OCI-LY7 (cell line): ENCODE measurements at regions not wholly inside any gene's neighbourhood (a gene's known extent, or its start where the extent isn't known, plus 50 kb on each side); places are given as distances from the start of the nearest gene placed in this dataset. TPM values are rescaled to one million over a fixed set of nuclear protein-coding genes. Genes with fewer than 3 reads are reported as not detected.

Source experiments
- BruUV-seq: library from RNA; stranded (reverse); fragments of 400-500 nt; replicated peaks from 2 replicates; lab custom pipeline; 2021; lab: Mats Ljungman, UMichigan
- CTCF ChIA-PET: fragments of 300-600 bp; sonication (Branson Sonifier 250); formaldehyde crosslinking; loops from one replicate; lab custom pipeline; 2022; ENCODE audit warnings: antibody characterized with exemption; ENCODE audit not compliant: unreplicated experiment; lab: Charles Lee
- POLR2A ChIA-PET: fragments of 300-600 bp; sonication (Branson Sonifier 250); formaldehyde crosslinking; loops from one replicate; lab custom pipeline; 2022; ENCODE audit warnings: antibody characterized with exemption; lab: Charles Lee
- DNase-seq: peaks from one replicate; pipeline ENCODE4 v3.0.0-alpha.2; 2015; ENCODE audit warnings: low spot score
- H2AFZ ChIP-seq: fragments of 200-600 bp; sonication (generic), shearing (Covaris generic); 2 replicates; pipeline ENCODE4 v1.6.1; 2014; ENCODE audit warnings: mild to moderate bottlenecking, antibody characterized with exemption, low read length, moderate library complexity
- H3K27ac ChIP-seq: fragments of 200-600 bp; sonication (generic); 2 replicates; pipeline ENCODE4 v1.5.1; 2014; ENCODE audit warnings: mixed run types, low read depth, mild to moderate bottlenecking, moderate library complexity, low read length, inconsistent platforms; ENCODE audit not compliant: poor library complexity, severe bottlenecking
- H3K36me3 ChIP-seq: fragments of 200-600 bp; sonication (generic); 2 replicates; pipeline ENCODE4 v1.6.1; 2014; ENCODE audit warnings: mild to moderate bottlenecking, antibody characterized with exemption, low read length, moderate library complexity, mixed read lengths; ENCODE audit not compliant: insufficient read depth
- H3K4me1 ChIP-seq: fragments of 200-600 bp; sonication (generic); 2 replicates; pipeline ENCODE4 v1.5.1; 2014; ENCODE audit warnings: mild to moderate bottlenecking, low read length; ENCODE audit not compliant: insufficient read depth, poor library complexity, severe bottlenecking
- H3K4me2 ChIP-seq: fragments of 200-600 bp; sonication (generic); 2 replicates; pipeline ENCODE4 v1.6.1; 2014; ENCODE audit warnings: mild to moderate bottlenecking, low read length
- H3K4me3 ChIP-seq: fragments of 200-600 bp; sonication (generic); 2 replicates; pipeline ENCODE4 v1.5.1; 2014; ENCODE audit warnings: mild to moderate bottlenecking, low read depth, low read length; ENCODE audit not compliant: poor library complexity, severe bottlenecking
- H3K79me2 ChIP-seq: fragments of 200-600 bp; sonication (generic); 2 replicates; pipeline ENCODE4 v1.6.1; 2016; ENCODE audit warnings: low read depth, mild to moderate bottlenecking, low read length, moderate library complexity, mixed read lengths; ENCODE audit not compliant: insufficient read depth
- H3K9me2 ChIP-seq: fragments of 200-600 bp; sonication (generic); 2 replicates; pipeline ENCODE4 v1.6.1; 2016; ENCODE audit warnings: mild to moderate bottlenecking, low read length, mixed read lengths; ENCODE audit not compliant: insufficient read depth
- H3K9me3 ChIP-seq: fragments of 200-600 bp; sonication (generic); 2 replicates; pipeline ENCODE4 v1.6.1; 2014; ENCODE audit warnings: mild to moderate bottlenecking, mixed run types, low read length, mixed read lengths
- H4K20me1 ChIP-seq: fragments of 200-600 bp; sonication (generic); 2 replicates; pipeline ENCODE4 v1.6.1; 2014; ENCODE audit warnings: mild to moderate bottlenecking, antibody characterized with exemption, low read length, moderate library complexity, mixed read lengths; ENCODE audit not compliant: insufficient read depth
- EZH2phosphoT487 ChIP-seq: fragments of 200-600 bp; sonication (generic); IDR thresholded peaks from 2 replicates; pipeline ENCODE4 v1.6.1; 2018; ENCODE audit warnings: low read depth, borderline replicate concordance, mild to moderate bottlenecking, mixed run types, antibody characterized with exemption, low read length, moderate library complexity, mixed read lengths
- intact Hi-C: fragments of 100-400 bp; cut with micrococcal nuclease; formaldehyde crosslinking; loops from one replicate; pipeline ENCODE4 v1.10.0; 2022; ENCODE audit not compliant: unreplicated experiment
- small RNA-seq: library from RNA; depleted of rRNA; stranded (forward); fragments of <200 nt; gene quantifications from one replicate; pipeline ENCODE3, GENCODE V24; 2014
- TF ChIP-seq, protein P1 (sequence below): fragments of 200-600 bp; sonication (generic); conservative IDR thresholded peaks from 2 replicates; pipeline ENCODE4 v1.5.1; 2014; ENCODE audit warnings: mild to moderate bottlenecking, antibody characterized with exemption, low read length, moderate library complexity, mixed read lengths

DNA sequence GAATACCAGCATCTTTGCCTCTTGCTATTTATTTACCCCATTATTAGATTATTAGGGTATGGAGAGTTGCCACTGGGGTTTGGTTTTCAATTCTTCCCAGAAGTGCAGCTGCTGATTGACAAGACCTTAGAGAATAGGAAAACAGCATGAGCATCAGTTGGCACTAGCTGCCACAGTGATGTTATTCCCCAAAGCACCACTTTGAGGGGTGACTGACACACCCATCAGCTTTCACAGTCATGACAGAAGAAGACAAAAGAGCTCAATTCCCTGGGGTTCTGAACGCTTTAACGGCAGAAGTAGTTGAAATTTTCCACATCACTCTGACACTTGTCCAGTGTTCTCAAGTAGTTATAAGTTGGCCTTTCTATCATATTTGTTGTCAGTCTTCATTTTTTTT, 55.0 kb upstream of the NR3C2 start:
- no peaks in the 10 kb centered on the region for H3K79me2 ChIP-seq
- no TSS peak for BruUV-seq
- ChIA-PET CTCF (no interaction called here), POLR2A (interaction anchor here (0.6 kb wide), 1 partner anchor 244 kb away, joined by 6 read pairs; no protein-coding TSS in a partner anchor)
- H3K9me3 ChIP-seq = no peaks in the 10 kb centered on the region
- H4K20me1 ChIP-seq = no peaks in the 10 kb centered on the region
- H3K4me2 ChIP-seq = no peak overlapping the region
- H3K9me2 ChIP-seq = no peaks in the 10 kb centered on the region
- intact Hi-C loops = no loop called here
- H3K4me3 ChIP-seq = no peak overlapping the region
- no peak overlapping the region for H2AFZ ChIP-seq
- no peak for TF ChIP-seq EZH2phosphoT487
- TF ChIP-seq, protein P1, sequence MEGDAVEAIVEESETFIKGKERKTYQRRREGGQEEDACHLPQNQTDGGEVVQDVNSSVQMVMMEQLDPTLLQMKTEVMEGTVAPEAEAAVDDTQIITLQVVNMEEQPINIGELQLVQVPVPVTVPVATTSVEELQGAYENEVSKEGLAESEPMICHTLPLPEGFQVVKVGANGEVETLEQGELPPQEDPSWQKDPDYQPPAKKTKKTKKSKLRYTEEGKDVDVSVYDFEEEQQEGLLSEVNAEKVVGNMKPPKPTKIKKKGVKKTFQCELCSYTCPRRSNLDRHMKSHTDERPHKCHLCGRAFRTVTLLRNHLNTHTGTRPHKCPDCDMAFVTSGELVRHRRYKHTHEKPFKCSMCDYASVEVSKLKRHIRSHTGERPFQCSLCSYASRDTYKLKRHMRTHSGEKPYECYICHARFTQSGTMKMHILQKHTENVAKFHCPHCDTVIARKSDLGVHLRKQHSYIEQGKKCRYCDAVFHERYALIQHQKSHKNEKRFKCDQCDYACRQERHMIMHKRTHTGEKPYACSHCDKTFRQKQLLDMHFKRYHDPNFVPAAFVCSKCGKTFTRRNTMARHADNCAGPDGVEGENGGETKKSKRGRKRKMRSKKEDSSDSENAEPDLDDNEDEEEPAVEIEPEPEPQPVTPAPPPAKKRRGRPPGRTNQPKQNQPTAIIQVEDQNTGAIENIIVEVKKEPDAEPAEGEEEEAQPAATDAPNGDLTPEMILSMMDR = no peak
- peak; percentile 1 for DNase-seq
- no peaks in the 10 kb centered on the region for H3K4me1 ChIP-seq
- H3K27ac ChIP-seq = no peak overlapping the region
- no peaks in the 10 kb centered on the region for H3K36me3 ChIP-seq

DNA sequence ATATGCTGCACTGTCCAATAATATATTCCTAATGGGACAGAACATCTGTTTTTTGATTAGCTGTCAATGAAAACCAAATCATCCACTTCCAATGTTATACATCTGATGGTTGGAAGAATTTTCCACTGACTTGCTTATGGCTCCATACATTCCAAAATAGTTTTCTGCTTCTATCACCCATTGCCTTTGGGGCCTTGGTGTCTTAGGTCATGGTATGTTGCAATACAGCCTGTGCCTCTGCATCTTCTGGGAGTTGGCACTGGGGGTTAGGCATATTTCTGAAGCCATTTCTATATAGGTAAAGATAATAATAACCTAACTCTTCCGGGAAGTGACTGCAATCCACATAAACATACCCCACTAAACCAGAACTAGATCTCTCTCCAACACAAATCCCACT, 53.2 kb upstream of the NR3C2 start:
- no peak for DNase-seq
- ChIA-PET POLR2A (no interaction called here), CTCF (no interaction called here)
- Histone ChIP-seq H3K4me1 (no peaks in the 10 kb centered on the region), H4K20me1 (no peaks in the 10 kb centered on the region), H3K36me3 (no peaks in the 10 kb centered on the region), H3K79me2 (no peaks in the 10 kb centered on the region), H3K9me2 (no peaks in the 10 kb centered on the region), H3K9me3 (no peaks in the 10 kb centered on the region), H3K4me2 (no peak overlapping the region), H3K4me3 (no peak overlapping the region), H3K27ac (no peak overlapping the region), H2AFZ (no peak overlapping the region)
- intact Hi-C loops = no loop called here
- BruUV-seq = no TSS peak
- TF ChIP-seq EZH2phosphoT487 = no peak
- TF ChIP-seq, protein P1 = no peak

Small RNA genes lying in the stretch of these regions (small RNA-seq; reads per million reads assigned to genes)
- gene RNA5SP166 = not detected
- gene RNU7-197P = not detected
